Muscle of leg (tissue), 3 donors: ENCODE measurements at regions not wholly inside any gene's neighbourhood (a gene's known extent, or its start where the extent isn't known, plus 50 kb on each side); places are given as distances from the start of the nearest gene placed in this dataset.
A peak's percentile ranks its signal among the peaks of the same experiment; 100 is the strongest.

Source experiments
- DNase-seq: peaks from one replicate; pipeline ENCODE4 v3.0.0; 2013
- H3K27ac ChIP-seq: one replicate; pipeline ENCODE4 v1.5.1; 2013; ENCODE audit warnings: mild to moderate bottlenecking, low read length, control low read depth
- H3K27me3 ChIP-seq: one replicate; pipeline ENCODE4 v1.6.1; 2013; ENCODE audit warnings: low read length; ENCODE audit not compliant: control insufficient read depth, insufficient read depth
- H3K36me3 ChIP-seq: one replicate; pipeline ENCODE4 v1.6.1; 2013; ENCODE audit warnings: low read length; ENCODE audit not compliant: control insufficient read depth, insufficient read depth
- H3K4me1 ChIP-seq: one replicate; pipeline ENCODE4 v1.6.1; 2013; ENCODE audit warnings: low read length; ENCODE audit not compliant: control insufficient read depth, insufficient read depth
- H3K4me3 ChIP-seq: one replicate; pipeline ENCODE4 v1.5.1; 2013; ENCODE audit warnings: low read length, control low read depth
- H3K9me3 ChIP-seq: replicated peaks from 2 replicates; pipeline ENCODE4 v1.6.1; 2013; ENCODE audit warnings: low read depth, low read length; ENCODE audit not compliant: control insufficient read depth
- WGBS: methylation state at CpG from one replicate; pipeline ENCODE4 v1.1.5; 2013; ENCODE audit warnings: missing lambda C conversion rate; ENCODE audit not compliant: insufficient coverage; 5-methylcytosine and 5-hydroxymethylcytosine counted together

GRCh38 chr12:19780460-19780859 lies 341.2 kb downstream of the AEBP2 start:
- WGBS = 76% methylated on average over 2 of the region's 6 CpGs
- no peak overlapping the region for H3K4me3 ChIP-seq
- no peaks in the 10 kb centered on the region for H3K36me3 ChIP-seq
- H3K4me1 ChIP-seq = peaks cover 7% of the 10 kb centered on the region
- H3K9me3 ChIP-seq = peaks cover 4% of the 10 kb centered on the region
- no peak overlapping the region for H3K27ac ChIP-seq
- peaks cover 2% of the 10 kb centered on the region for H3K27me3 ChIP-seq
- DNase-seq = no peak

DNA sequence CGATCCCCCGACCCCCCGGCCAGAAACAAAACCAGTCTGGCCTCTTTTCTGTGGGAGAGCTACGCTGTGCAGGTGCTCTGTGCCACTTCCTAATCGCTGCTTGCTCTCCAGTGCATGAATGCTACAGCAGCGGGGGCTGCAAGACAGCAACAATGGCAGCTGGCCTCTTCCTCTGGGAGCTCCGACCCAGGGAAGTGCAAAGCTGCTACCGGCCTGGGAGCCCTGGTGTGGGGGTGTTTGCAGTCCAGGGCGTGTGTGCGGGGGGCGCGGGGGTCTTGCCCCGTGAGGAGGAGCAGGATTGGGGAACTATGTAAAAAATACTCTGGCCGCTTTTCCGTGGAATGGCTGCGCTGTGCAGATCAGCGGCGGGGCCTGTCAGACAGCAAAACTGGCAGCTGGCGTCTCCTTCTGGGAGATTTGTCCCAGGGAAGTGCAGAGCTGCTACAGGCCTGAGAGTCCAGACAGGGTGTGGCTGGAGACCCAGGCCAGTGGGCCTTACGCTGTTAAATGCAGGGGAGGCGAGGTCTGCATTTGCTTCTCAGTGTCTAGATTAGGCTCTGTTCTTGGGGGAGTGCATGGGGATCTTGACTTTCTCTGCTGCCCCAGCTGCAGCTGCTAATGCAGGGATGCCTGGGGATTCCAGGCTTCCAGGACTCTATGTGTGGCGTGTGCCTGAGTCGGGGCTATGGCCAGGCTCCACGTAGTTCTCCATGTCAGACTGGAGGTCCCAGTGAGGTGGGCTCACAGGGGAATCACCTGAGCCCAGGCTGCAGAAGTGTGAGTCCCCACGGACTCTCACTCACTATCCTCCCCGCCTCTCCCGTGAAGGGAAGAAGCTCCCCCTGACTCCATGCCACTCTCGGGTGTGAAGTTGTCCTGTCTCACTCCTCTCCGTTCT lies 344.5 kb downstream of the AEBP2 start:
- no peak overlapping the region for H3K27ac ChIP-seq
- WGBS = 54% methylated on average over 28 of the region's 29 CpGs
- H3K4me3 ChIP-seq = peak overlapping the region; percentile 19
- H3K4me1 ChIP-seq = peaks cover 7% of the 10 kb centered on the region
- H3K36me3 ChIP-seq = no peaks in the 10 kb centered on the region
- DNase-seq = no peak
- peaks cover 2% of the 10 kb centered on the region for H3K27me3 ChIP-seq
- H3K9me3 ChIP-seq = peaks cover 6% of the 10 kb centered on the region

- Histone ChIP-seq H3K9me3 (peaks cover 2% of the 10 kb centered on the region), H3K4me1 (no peaks in the 10 kb centered on the region), H3K36me3 (no peaks in the 10 kb centered on the region), H3K27me3 (no peaks in the 10 kb centered on the region), H3K4me3 (no peak overlapping the region), H3K27ac (no peak overlapping the region)
- DNase-seq = no peak
Observed at GRCh38 chr12:19792028-19792427, 352.7 kb downstream of the AEBP2 start.

DNA sequence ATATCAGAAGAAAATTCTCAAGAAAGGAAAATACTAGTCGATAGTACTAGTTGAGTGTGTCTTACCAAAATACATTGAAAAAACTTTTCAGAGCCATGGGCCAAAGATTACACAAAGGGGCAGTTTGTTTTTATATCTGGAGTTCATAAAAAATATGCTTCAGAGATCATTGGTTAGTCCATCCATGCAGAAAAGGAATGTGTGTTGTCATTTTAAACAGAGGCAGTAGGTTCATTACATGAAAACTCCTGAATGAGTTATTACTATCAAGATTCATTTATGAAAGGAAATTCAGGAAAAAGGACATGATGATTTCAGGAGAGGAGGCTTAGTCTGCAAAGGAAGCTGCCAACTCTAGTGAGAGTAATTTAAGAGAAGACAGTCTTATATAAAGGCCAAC lies 354.8 kb downstream of the AEBP2 start:
- no peak overlapping the region for H3K27ac ChIP-seq
- no peak for DNase-seq
- no peaks in the 10 kb centered on the region for H3K36me3 ChIP-seq
- H3K9me3 ChIP-seq = no peaks in the 10 kb centered on the region
- H3K4me1 ChIP-seq = no peaks in the 10 kb centered on the region
- WGBS = no CpG with 5 or more reads among the region's 1 CpG
- H3K27me3 ChIP-seq = no peaks in the 10 kb centered on the region
- H3K4me3 ChIP-seq = no peak overlapping the region

- Histone ChIP-seq H3K27me3 (no peaks in the 10 kb centered on the region), H3K4me1 (no peaks in the 10 kb centered on the region), H3K9me3 (no peaks in the 10 kb centered on the region), H3K4me3 (no peak overlapping the region), H3K36me3 (no peaks in the 10 kb centered on the region), H3K27ac (no peak overlapping the region)
- 60% methylated on average over 1 of the region's 7 CpGs for WGBS
- DNase-seq = no peak
Observed at GRCh38 chr12:19799216-19799615, 359.9 kb downstream of the AEBP2 start.

DNA sequence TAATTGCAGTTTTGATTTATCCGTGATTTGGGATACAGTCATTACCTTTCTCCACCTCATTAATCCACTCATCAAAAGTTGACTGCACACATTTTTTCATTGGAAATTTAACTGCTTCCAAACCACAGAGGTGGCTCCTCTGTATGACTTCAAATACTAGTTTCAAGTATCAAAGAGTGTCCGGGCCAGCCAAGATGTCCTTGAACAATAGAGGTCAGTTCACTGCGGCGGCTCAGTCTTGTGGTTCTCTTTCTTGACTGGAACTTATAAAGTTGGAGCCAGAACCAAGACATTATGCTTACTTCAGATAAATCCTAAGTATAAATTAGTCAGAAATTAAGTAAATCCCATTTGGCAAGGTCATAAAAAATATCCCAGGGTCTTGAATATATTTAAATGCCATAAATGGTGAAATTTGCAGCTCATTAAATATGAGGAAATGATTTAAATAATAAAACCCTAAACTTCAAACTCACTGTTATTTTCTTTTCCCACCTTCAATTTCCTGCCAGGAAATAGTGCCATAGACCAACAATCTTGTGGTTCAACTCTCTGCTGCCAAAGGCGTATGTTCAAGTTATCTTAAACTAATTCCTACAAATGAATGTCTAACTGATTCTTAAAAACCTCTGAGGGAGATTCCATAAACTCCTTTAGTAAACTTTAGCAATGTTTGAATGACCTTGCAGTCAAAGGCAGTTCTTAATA lies 360.8 kb downstream of the AEBP2 start:
- H3K4me3 ChIP-seq = no peak overlapping the region
- no peaks in the 10 kb centered on the region for H3K9me3 ChIP-seq
- H3K4me1 ChIP-seq = no peaks in the 10 kb centered on the region
- no peaks in the 10 kb centered on the region for H3K27me3 ChIP-seq
- H3K27ac ChIP-seq = no peak overlapping the region
- no CpG with 5 or more reads among the region's 5 CpGs for WGBS
- no peak for DNase-seq
- no peaks in the 10 kb centered on the region for H3K36me3 ChIP-seq

DNA sequence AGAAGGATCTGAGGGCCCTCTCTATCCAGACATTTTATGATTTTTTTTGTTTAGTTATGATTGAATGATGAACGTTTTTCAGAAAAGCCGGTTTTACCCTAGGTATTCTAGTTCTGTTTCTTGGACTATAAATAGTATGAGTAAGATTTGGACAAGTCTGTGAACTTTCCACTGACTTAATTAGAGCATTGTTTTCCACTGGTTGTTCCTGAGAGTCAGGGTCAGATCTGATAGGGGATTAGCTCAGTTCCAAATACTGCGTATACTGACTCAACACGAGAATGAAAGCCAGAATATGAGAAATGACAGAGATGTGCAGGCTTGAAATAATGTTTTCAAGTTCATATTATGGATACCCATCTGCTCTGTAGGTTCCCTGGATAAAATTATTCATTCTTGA lies 361.6 kb downstream of the AEBP2 start:
- WGBS = no CpG with 5 or more reads among the region's 4 CpGs
- Histone ChIP-seq H3K4me1 (no peaks in the 10 kb centered on the region), H3K27me3 (no peaks in the 10 kb centered on the region), H3K9me3 (no peaks in the 10 kb centered on the region), H3K4me3 (no peak overlapping the region), H3K27ac (no peak overlapping the region), H3K36me3 (no peaks in the 10 kb centered on the region)
- peak; percentile 39 for DNase-seq

DNA sequence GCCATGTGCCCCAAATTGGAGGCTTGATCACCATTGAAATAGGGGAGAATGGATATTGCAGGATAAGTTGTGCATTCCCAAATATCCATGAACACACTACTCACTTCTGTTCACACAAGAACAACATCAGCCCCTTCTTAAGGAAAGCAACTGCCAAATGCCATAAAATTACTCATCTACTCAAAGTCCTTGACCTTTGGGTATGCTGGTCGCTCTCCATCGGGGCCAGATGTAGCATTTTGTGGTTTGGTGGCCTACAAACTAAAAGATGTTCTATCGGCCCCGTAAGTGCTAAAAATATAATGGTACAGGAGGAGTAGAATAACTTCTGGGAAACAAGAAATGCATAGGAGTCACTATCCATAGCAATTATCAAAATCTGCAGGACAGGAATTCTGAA lies 362.6 kb downstream of the AEBP2 start:
- Histone ChIP-seq H3K36me3 (no peaks in the 10 kb centered on the region), H3K27ac (no peak overlapping the region), H3K4me3 (no peak overlapping the region), H3K9me3 (no peaks in the 10 kb centered on the region), H3K27me3 (no peaks in the 10 kb centered on the region), H3K4me1 (no peaks in the 10 kb centered on the region)
- DNase-seq = no peak
- WGBS = no CpG with 5 or more reads among the region's 4 CpGs

DNA sequence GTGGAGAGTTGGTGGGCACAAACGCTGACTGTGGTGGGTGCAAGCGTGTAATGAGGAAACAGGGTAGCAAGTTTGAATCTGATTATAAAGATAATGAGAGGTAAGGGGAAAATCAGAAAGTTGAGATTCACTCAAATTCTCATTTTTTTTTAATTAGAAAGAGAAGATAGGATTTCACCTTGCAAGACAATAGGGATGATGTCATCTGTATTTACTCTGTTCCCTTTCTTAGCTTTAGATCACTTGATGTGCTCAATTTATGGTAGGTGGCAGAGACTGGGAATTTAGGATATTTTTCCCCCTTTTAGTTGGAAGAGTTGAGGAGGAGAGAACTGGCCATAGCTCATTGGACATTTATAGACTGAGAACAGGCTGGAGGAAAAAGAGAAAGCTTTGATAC lies 363.6 kb downstream of the AEBP2 start:
- Histone ChIP-seq H3K27me3 (no peaks in the 10 kb centered on the region), H3K36me3 (no peaks in the 10 kb centered on the region), H3K4me1 (no peaks in the 10 kb centered on the region), H3K9me3 (no peaks in the 10 kb centered on the region), H3K4me3 (no peak overlapping the region), H3K27ac (no peak overlapping the region)
- 75% methylated on average over 1 of the region's 2 CpGs for WGBS
- no peak for DNase-seq

GRCh38 chr12:19804737-19805136 lies 365.4 kb downstream of the AEBP2 start:
- Histone ChIP-seq H3K36me3 (no peaks in the 10 kb centered on the region), H3K9me3 (no peaks in the 10 kb centered on the region), H3K4me3 (no peak overlapping the region), H3K4me1 (no peaks in the 10 kb centered on the region), H3K27ac (no peak overlapping the region), H3K27me3 (no peaks in the 10 kb centered on the region)
- WGBS = no CpG with 5 or more reads among the region's 1 CpG
- no peak for DNase-seq
